A673 (cell line): ENCODE measurements at regions not wholly inside any gene's neighbourhood (a gene's known extent, or its start where the extent isn't known, plus 50 kb on each side); places are given as distances from the start of the nearest gene placed in this dataset.

ENCODE experiments used
- CTCF ChIP-seq: fragments of 300-800, 200-600 bp; sonication (generic); conservative IDR thresholded peaks from 2 replicates; pipeline ENCODE4 v1.5.1; 2017; ENCODE audit warnings: low read depth, mild to moderate bottlenecking, antibody characterized with exemption, low read length, moderate library complexity, mixed read lengths
- EZH2 ChIP-seq: fragments of 200-600 bp; sonication (generic); IDR thresholded peaks from 2 replicates; pipeline ENCODE4 v1.6.1; 2017; ENCODE audit warnings: borderline replicate concordance, low read depth, mild to moderate bottlenecking, mixed read lengths, antibody characterized with exemption, low read length; ENCODE audit not compliant: poor library complexity, severe bottlenecking

- TF ChIP-seq CTCF (no peak), EZH2 (no peak)
These were observed 86.7 kb downstream of the LINC00237 start for GRCh38 chr20:21019468-21019813.
